Panc1 (cell line): ENCODE measurements at regions not wholly inside any gene's neighbourhood (a gene's known extent, or its start where the extent isn't known, plus 50 kb on each side); places are given as distances from the start of the nearest gene placed in this dataset.

ENCODE experiments used
- SIN3A ChIP-seq: IDR thresholded peaks from 2 replicates; pipeline ENCODE4 v1.6.1; 2012; ENCODE audit warnings: low read depth, mild to moderate bottlenecking, low read length, moderate library complexity, borderline replicate concordance; ENCODE audit not compliant: insufficient read depth
- TF ChIP-seq, protein P1 (sequence below): fragments of 450-650 bp; IDR thresholded peaks from 2 replicates; pipeline ENCODE4 v1.5.1; 2017; ENCODE audit warnings: mild to moderate bottlenecking
- TF ChIP-seq, protein P2 (sequence below), 2 experiments: IDR thresholded peaks; 2 replicates each; pipeline ENCODE4 v1.6.1; 2011 to 2012; ENCODE audit warnings: low read depth in 2 of 2, control low read depth in 1 of 2, low read length in 1 of 2, mild to moderate bottlenecking in 1 of 2, moderate library complexity in 1 of 2; ENCODE audit not compliant: insufficient read depth in 1 of 2

DNA sequence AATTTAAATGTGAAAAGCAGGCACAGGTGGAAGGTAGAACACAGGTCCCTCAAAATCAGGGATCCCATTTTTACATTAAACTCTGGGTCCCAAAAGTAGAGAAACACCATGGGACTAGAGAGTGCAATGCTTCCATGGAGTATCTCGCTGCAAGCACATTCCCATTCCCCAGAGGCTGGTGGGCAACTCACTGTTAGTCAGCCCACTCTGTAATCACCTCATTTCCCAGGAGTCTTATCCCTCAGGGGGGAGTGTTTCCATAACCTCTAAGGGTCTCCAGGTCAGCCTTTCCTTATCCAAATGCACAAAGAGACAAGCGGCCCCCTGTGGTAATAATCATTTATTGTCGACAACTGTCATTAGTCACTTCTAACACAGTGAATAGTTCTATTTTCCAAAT lies 490.1 kb upstream of the LRRC7 start:
- TF ChIP-seq, protein P1, sequence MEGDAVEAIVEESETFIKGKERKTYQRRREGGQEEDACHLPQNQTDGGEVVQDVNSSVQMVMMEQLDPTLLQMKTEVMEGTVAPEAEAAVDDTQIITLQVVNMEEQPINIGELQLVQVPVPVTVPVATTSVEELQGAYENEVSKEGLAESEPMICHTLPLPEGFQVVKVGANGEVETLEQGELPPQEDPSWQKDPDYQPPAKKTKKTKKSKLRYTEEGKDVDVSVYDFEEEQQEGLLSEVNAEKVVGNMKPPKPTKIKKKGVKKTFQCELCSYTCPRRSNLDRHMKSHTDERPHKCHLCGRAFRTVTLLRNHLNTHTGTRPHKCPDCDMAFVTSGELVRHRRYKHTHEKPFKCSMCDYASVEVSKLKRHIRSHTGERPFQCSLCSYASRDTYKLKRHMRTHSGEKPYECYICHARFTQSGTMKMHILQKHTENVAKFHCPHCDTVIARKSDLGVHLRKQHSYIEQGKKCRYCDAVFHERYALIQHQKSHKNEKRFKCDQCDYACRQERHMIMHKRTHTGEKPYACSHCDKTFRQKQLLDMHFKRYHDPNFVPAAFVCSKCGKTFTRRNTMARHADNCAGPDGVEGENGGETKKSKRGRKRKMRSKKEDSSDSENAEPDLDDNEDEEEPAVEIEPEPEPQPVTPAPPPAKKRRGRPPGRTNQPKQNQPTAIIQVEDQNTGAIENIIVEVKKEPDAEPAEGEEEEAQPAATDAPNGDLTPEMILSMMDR: no peak; the same call in 1 of the 2 replicates
- no peak for TF ChIP-seq SIN3A
- TF ChIP-seq, protein P2, sequence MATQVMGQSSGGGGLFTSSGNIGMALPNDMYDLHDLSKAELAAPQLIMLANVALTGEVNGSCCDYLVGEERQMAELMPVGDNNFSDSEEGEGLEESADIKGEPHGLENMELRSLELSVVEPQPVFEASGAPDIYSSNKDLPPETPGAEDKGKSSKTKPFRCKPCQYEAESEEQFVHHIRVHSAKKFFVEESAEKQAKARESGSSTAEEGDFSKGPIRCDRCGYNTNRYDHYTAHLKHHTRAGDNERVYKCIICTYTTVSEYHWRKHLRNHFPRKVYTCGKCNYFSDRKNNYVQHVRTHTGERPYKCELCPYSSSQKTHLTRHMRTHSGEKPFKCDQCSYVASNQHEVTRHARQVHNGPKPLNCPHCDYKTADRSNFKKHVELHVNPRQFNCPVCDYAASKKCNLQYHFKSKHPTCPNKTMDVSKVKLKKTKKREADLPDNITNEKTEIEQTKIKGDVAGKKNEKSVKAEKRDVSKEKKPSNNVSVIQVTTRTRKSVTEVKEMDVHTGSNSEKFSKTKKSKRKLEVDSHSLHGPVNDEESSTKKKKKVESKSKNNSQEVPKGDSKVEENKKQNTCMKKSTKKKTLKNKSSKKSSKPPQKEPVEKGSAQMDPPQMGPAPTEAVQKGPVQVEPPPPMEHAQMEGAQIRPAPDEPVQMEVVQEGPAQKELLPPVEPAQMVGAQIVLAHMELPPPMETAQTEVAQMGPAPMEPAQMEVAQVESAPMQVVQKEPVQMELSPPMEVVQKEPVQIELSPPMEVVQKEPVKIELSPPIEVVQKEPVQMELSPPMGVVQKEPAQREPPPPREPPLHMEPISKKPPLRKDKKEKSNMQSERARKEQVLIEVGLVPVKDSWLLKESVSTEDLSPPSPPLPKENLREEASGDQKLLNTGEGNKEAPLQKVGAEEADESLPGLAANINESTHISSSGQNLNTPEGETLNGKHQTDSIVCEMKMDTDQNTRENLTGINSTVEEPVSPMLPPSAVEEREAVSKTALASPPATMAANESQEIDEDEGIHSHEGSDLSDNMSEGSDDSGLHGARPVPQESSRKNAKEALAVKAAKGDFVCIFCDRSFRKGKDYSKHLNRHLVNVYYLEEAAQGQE (IDR thresholded peaks at IDR 0.05; ENCODE audit: insufficient read depth in 1 of 2, low read depth in 2 of 2, low read length in 1 of 2): no peak
